ENCODE measurements at regions not wholly inside any gene's neighbourhood (a gene's known extent, or its start where the extent isn't known, plus 50 kb on each side); places are given as distances from the start of the nearest gene placed in this dataset.

DNA sequence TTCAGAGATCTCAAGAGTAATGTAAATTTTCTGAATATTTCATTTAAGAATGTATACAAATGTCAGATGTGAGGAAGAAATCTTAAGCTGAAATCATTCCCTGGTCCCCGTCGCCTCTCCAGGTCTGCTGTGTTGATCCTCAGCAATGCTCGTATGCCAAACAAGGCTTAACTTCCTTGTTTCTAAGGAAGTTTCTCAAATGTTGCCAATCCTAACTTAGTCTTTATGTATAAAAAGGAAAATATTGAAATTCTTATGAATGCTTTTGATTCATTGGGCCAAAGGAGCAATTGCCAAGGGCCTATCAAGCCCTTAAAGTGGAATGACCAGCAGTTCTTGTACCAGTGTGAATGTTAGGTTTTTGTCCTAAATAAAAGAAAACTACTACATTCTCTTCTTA lies 507.7 kb upstream of the SEMA6D start:
- ATAC-seq (replicated peaks in 6 of 8): no peak

DNA sequence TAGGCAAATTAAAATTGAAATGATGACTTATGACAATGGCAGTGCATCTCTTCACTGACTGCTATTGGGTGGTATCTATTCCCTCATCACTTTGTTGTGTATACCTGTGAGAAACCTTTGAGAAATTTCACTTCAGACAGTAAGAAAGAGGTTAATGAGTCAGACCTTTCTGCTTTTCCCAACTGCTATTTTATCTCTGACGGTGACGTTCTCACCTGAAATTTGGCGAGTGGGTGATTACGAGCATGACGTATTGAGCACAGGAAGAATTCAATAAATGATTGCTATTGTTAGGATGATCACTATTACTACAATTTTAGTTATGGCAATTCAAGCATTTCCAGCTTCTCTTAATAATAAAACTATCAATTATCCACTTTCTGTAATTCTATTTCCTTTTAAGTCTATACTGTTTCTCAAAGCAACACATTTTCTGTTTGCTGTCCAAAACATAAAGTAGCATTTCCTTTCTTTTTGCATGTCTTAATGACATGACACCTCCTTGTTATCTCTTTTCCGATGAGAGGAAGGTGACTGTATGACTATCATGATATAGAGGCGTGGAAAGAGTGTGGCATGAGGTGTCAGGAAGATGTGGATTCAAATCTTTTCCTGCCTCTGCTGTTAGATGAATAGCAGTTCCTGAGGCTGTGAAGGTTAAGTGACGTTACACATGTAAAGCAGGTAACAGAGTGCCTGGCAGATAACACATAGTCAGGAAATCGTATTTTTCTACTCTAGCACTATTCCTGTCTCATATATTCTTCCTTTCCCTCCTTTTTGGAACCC lies 504.9 kb upstream of the SEMA6D start:
- in situ Hi-C loops (cut with MboI; ENCODE audit: low pct_unique_long_range_greater_than_20kb in 2 of 9, low sequenced_read_pairs in 9 of 9, unreplicated experiment in 9 of 9): no loop called here
- Histone ChIP-seq H3K4me3 (no peak overlapping the region), H3K27ac (no peak overlapping the region), H3K4me1 (replicated peaks in 1 of 2) (peaks cover 3 to 20% of the 10 kb centered on the region in 2 donors)
- WGBS, 10 experiments: 38 to 93% (median 81%) methylated on average over 4 to 9 of the region's 9 CpGs; no CpG with 5 or more reads in 1 of the 10 experiments
- no peak for ATAC-seq (replicated peaks in 6 of 8)

More for the DNA sequence above, 507.7 kb upstream of the SEMA6D start:
- Histone ChIP-seq H3K4me1 (replicated peaks in 1 of 2) (peaks cover 8 to 21% of the 10 kb centered on the region in 2 donors), H3K4me3 (no peak overlapping the region), H3K27ac (no peak overlapping the region)
- in situ Hi-C loops (cut with MboI; ENCODE audit: low pct_unique_long_range_greater_than_20kb in 2 of 9, low sequenced_read_pairs in 9 of 9, unreplicated experiment in 9 of 9): no loop called here
- WGBS, 10 experiments: 50 to 100% (median 100%) methylated on average over 1 to 3 of the region's 3 CpGs; no CpG with 5 or more reads in 1 of the 10 experiments

DNA sequence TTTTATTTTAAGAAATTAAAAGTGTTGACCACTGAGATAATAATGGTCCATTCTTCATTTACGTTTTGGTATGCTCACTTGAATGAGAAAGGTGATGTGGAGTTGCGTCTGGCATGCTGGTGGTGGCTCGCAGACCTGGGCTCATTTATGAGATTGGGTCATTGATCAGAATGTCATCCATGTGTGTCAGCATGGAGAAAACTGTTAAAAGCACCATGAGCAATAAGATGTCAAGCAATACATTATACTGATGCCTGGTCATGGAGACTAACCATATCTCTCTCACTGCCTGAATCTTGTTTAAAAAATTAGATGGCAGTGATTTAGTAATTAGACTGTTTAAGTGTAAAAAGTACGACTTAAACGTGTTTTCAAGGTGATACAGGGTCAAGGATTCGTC lies 503.4 kb upstream of the SEMA6D start:
- ATAC-seq (replicated peaks in 6 of 8): peak in 5 of 8 experiments; percentile 35 to 83 (median 56)
- no peak overlapping the region for H3K4me3 ChIP-seq
- WGBS, 10 experiments: 8 to 80% (median 47%) methylated on average over 3 to 6 of the region's 6 CpGs; no CpG with 5 or more reads in 1 of the 10 experiments
- in situ Hi-C loops (cut with MboI; ENCODE audit: low pct_unique_long_range_greater_than_20kb in 2 of 9, low sequenced_read_pairs in 9 of 9, unreplicated experiment in 9 of 9): no loop called here
- peaks cover 3 to 20% of the 10 kb centered on the region in 2 donors for H3K4me1 ChIP-seq (replicated peaks in 1 of 2)
- no peak overlapping the region for H3K27ac ChIP-seq

DNA sequence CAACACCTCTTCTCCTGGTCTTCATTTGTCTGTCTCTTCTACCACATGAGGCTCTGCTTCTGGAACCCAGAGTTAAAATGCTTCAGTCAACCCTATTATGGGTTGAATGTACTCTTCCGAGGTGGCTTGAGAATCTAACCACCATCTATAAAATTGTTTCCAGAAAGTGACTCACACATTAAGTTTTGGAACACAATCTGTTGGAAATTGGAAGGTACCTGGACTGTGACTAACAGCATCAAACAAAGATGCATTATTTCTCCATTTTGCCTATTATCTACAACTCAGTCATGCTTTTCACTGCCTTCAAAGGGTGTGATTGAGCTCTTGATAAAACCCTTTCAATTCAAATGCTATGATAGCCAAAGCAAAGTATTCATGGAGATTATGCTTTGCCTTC lies 499.0 kb upstream of the SEMA6D start:
- 0 to 100% (median 73%) methylated on average over 1 of the region's 1 CpG; no CpG with 5 or more reads in 4 of the 10 experiments for WGBS, 10 experiments
- H3K4me1 ChIP-seq (replicated peaks in 1 of 2): peaks cover 3 to 14% of the 10 kb centered on the region in 2 donors
- in situ Hi-C loops (cut with MboI; ENCODE audit: low pct_unique_long_range_greater_than_20kb in 2 of 9, low sequenced_read_pairs in 9 of 9, unreplicated experiment in 9 of 9): no loop called here

DNA sequence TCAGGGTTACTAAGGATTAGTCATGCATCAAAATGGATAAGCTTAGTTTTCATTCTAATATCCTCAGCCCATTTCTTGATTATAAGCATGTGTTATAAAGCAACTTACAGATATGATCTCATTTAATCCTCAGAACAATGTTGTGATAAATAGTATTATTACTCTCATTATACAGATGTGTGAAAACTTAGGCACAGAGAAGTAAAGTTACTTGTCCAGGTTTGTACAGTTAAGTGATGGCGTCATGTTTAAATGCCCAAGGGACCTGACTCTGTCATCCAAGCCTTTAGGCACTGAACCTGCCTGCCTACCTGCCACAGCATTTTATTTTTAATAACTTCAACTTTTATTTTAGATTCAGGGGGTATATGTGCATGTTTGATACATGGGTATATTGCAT lies 472.9 kb upstream of the SEMA6D start:
- in situ Hi-C loops (cut with MboI; ENCODE audit: low pct_unique_long_range_greater_than_20kb in 2 of 9, low sequenced_read_pairs in 9 of 9, unreplicated experiment in 9 of 9): no loop called here
- no peaks in the 10 kb centered on the region for H3K4me1 ChIP-seq (replicated peaks in 1 of 2)
- ATAC-seq (replicated peaks in 6 of 8): no peak
- no peak overlapping the region for H3K27ac ChIP-seq
- WGBS, 10 experiments: 50 to 100% (median 92%) methylated on average over 1 of the region's 1 CpG; no CpG with 5 or more reads in 6 of the 10 experiments
- no peak overlapping the region for H3K4me3 ChIP-seq

More for the DNA sequence above, 499.0 kb upstream of the SEMA6D start:
- ATAC-seq (replicated peaks in 6 of 8): no peak
- Histone ChIP-seq H3K4me3 (no peak overlapping the region), H3K27ac (no peak overlapping the region)

DNA sequence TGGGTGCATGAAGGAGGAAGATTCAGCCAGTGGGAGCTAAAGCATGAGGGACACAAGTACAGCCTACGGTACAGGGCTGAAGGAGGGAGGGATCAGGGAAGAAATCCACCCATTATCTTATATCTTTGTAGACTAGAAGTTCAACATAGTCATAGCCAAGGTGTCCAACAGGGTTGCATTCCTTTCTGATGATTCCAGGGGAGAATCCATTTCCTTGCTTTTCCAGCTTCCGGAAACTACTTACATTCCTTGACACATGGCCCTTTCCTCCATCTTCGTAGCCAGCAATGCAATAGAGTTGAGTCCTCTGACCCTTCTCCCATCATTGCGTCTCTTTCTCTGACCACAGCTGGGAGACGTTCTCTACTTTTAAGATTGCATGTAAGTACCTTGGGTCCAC lies 471.0 kb upstream of the SEMA6D start:
- no peak overlapping the region for H3K27ac ChIP-seq
- in situ Hi-C loops (cut with MboI; ENCODE audit: low pct_unique_long_range_greater_than_20kb in 2 of 9, low sequenced_read_pairs in 9 of 9, unreplicated experiment in 9 of 9): no loop called here
- ATAC-seq (replicated peaks in 6 of 8): no peak
- no peaks in the 10 kb centered on the region for H3K4me1 ChIP-seq (replicated peaks in 1 of 2)
- H3K4me3 ChIP-seq: no peak overlapping the region
- 14 to 100% (median 92%) methylated on average over 1 to 5 of the region's 5 CpGs; no CpG with 5 or more reads in 2 of the 10 experiments for WGBS, 10 experiments

DNA sequence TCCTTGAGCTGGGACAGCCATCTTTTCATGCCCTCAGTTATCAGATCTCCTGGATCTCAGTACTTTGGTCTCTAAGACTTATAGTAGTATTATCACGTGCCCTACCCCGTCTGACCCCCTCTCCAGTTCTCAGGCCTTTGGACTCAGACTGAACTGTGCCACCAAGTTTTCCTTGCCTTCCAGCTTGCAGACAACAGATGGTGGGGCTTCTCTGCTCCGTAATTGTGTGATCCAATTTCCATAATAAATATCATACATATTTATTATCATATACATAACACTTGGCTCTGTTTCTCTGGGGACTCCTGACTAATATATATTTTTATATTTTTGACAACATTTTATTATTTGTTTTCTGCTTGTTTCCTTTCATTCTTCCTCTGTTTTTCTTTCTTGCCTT lies 458.8 kb upstream of the SEMA6D start:
- ATAC-seq (replicated peaks in 6 of 8): no peak
- in situ Hi-C loops (cut with MboI; ENCODE audit: low pct_unique_long_range_greater_than_20kb in 2 of 9, low sequenced_read_pairs in 9 of 9, unreplicated experiment in 9 of 9): no loop called here
- WGBS, 10 experiments: 17 to 94% (median 59%) methylated on average over 1 to 3 of the region's 3 CpGs; no CpG with 5 or more reads in 2 of the 10 experiments

DNA sequence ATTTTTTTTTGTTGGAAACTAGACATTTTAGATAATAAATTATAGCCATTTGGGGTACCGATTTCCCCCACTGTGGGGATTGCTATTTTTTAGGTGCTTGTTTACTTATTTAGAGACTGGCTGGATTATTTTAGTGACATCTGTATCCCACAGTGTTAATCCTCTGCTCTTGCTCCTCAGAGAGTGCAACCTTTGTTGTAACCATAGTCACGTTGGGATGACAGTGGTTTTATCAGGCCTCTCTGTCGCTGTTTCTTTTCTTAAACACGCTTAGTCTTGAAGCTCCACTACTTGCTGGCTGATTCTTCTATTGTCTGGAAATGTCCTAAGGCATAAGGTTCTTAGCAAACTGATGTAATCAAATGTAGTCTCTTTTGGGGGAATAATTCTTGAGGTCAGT lies 451.6 kb upstream of the SEMA6D start:
- no peaks in the 10 kb centered on the region for H3K4me1 ChIP-seq (replicated peaks in 1 of 2)
- ATAC-seq (replicated peaks in 6 of 8): no peak
- 30 to 100% (median 73%) methylated on average over 2 to 4 of the region's 4 CpGs; no CpG with 5 or more reads in 1 of the 10 experiments for WGBS, 10 experiments
- in situ Hi-C loops (cut with MboI; ENCODE audit: low pct_unique_long_range_greater_than_20kb in 2 of 9, low sequenced_read_pairs in 9 of 9, unreplicated experiment in 9 of 9): no loop called here
- H3K27ac ChIP-seq: no peak overlapping the region
- no peak overlapping the region for H3K4me3 ChIP-seq

More for the DNA sequence above, 458.8 kb upstream of the SEMA6D start:
- Histone ChIP-seq H3K4me3 (no peak overlapping the region), H3K4me1 (replicated peaks in 1 of 2) (no peaks in the 10 kb centered on the region), H3K27ac (no peak overlapping the region)

DNA sequence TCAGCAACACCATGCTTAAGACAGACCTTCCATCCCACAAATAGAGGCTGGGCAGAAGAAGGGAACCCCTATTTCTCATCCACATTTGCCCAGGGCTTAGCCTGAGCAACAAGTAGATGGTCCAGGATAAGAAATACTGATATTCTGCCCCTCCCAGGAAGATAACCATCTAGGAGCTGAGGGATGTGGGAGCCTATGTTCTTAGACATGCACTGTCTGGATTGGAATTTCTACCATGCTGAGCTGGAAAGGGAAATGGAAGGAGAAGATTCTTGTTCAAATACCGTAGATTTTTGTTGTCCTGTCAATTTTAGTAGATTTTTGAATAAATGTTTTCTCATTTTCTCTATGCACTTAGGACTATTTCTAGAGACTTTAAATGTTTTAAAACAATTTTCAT lies 450.7 kb upstream of the SEMA6D start:
- in situ Hi-C loops (cut with MboI; ENCODE audit: low pct_unique_long_range_greater_than_20kb in 2 of 9, low sequenced_read_pairs in 9 of 9, unreplicated experiment in 9 of 9): no loop called here
- Histone ChIP-seq H3K4me1 (replicated peaks in 1 of 2) (no peaks in the 10 kb centered on the region), H3K27ac (no peak overlapping the region), H3K4me3 (no peak overlapping the region)
- no peak for ATAC-seq (replicated peaks in 6 of 8)
- 0 to 100% (median 80%) methylated on average over 1 of the region's 1 CpG; no CpG with 5 or more reads in 4 of the 10 experiments for WGBS, 10 experiments

DNA sequence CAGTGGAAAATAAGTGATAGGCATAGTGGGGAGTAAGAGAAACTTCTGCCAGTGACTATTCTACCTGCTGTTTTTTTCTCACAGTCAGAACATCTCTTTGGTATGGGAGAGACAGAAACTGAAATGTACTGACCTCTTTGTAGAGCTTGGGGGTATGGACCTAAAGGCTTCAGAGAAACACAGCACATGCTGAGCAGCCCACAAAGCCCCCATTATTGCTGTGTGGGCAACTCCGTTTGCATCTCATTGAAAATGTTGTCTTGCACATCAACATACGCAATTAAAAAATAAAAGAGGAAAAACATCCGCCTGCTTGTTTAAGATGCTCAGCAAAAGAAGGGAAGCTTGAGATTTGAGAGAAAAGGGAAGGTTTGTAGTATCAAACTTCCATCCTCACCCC lies 443.4 kb upstream of the SEMA6D start:
- in situ Hi-C loops (cut with MboI; ENCODE audit: low pct_unique_long_range_greater_than_20kb in 2 of 9, low sequenced_read_pairs in 9 of 9, unreplicated experiment in 9 of 9): no loop called here
- 17 to 86% (median 53%) methylated on average over 2 to 3 of the region's 3 CpGs; no CpG with 5 or more reads in 2 of the 10 experiments for WGBS, 10 experiments
- no peak for ATAC-seq (replicated peaks in 6 of 8)
- Histone ChIP-seq H3K4me1 (replicated peaks in 1 of 2) (no peaks in the 10 kb centered on the region), H3K4me3 (no peak overlapping the region), H3K27ac (no peak overlapping the region)

DNA sequence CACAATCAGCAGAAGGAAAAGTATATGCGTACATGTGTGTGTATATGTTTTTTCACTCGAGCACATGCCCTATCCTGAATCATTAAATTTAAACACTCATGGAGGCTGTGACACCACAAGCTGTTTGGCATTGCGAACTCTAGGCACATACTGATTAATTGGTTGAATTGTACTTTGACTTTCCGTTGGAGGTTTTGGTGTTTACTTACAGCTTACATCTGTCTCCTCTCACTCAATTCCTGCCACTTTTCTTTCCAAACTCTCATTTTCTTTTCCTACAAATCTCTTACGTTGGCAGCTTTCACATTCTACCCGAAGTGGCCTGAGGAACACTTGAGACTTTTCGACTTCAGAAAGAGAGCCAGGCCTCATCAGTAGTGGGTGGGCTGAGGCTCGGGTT lies 434.1 kb upstream of the SEMA6D start:
- in situ Hi-C loops (cut with MboI; ENCODE audit: low pct_unique_long_range_greater_than_20kb in 2 of 9, low sequenced_read_pairs in 9 of 9, unreplicated experiment in 9 of 9): no loop called here
- no peak for ATAC-seq (replicated peaks in 6 of 8)
- no peak overlapping the region for H3K27ac ChIP-seq
- no peak overlapping the region for H3K4me3 ChIP-seq
- WGBS, 10 experiments: 9 to 100% (median 84%) methylated on average over 1 to 8 of the region's 8 CpGs
- no peaks in the 10 kb centered on the region for H3K4me1 ChIP-seq (replicated peaks in 1 of 2)

DNA sequence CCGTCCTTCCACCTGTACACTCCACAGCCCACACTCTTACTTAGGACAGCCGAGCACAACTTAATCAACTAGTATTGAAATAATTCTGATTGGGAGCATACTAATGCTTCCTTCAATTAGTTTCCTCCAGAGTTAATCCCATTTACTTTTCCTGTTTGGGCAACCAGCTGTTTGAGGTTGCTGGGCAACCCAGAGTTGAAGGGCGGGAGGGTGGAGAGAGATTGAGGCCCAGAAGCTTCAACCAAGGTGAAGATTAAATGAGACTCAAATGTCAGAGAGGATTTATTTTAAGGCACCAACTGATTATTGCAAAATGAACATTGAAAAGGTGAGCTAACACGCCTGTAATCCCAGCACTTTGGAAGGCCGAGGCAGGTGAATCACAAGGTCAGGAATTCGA lies 428.5 kb upstream of the SEMA6D start:
- H3K4me3 ChIP-seq: no peak overlapping the region
- ATAC-seq (replicated peaks in 6 of 8): no peak
- no peaks in the 10 kb centered on the region for H3K4me1 ChIP-seq (replicated peaks in 1 of 2)
- no peak overlapping the region for H3K27ac ChIP-seq
- in situ Hi-C loops (cut with MboI; ENCODE audit: low pct_unique_long_range_greater_than_20kb in 2 of 9, low sequenced_read_pairs in 9 of 9, unreplicated experiment in 9 of 9): no loop called here
- 92 to 100% (median 95%) methylated on average over 2 to 5 of the region's 6 CpGs; no CpG with 5 or more reads in 3 of the 10 experiments for WGBS, 10 experiments

DNA sequence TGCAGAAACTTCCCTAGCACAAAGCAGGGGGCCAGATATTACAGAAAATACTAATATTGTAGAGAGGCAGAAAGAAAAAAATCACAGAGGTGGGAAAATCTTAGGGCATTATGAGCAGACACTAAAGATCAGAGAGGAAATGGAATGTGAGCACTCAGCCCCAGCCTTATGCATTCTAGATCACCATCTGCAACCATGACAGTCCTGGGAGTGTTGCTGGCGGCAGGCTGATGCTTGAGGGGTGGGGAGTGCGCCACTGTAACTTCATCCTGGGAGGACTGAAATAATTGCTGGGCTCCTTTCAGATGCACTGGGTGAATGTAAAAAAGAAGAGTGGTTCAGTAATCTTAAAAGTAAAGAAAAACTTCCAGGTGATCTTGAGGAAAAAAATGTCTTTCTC lies 427.6 kb upstream of the SEMA6D start:
- WGBS, 10 experiments: 61 to 100% (median 98%) methylated on average over 1 to 2 of the region's 2 CpGs; no CpG with 5 or more reads in 4 of the 10 experiments
- in situ Hi-C loops (cut with MboI; ENCODE audit: low pct_unique_long_range_greater_than_20kb in 2 of 9, low sequenced_read_pairs in 9 of 9, unreplicated experiment in 9 of 9): no loop called here
- no peak overlapping the region for H3K4me3 ChIP-seq
- H3K27ac ChIP-seq: no peak overlapping the region
- H3K4me1 ChIP-seq (replicated peaks in 1 of 2): peaks cover 0 to 3% of the 10 kb centered on the region in 2 donors
- peak in 4 of 8 experiments; percentile 9 to 52 (median 36) for ATAC-seq (replicated peaks in 6 of 8)

Measured in motor neuron (in vitro differentiated cells).